GM19372 (cell line): ENCODE measurements at regions not wholly inside any gene's neighbourhood (a gene's known extent, or its start where the extent isn't known, plus 50 kb on each side); places are given as distances from the start of the nearest gene placed in this dataset.

Experiments used
- ATAC-seq: cut with Tn5 transposase; IDR thresholded peaks from one replicate; pipeline ENCODE4 v1.9.1; 2021; ENCODE audit warnings: mild to moderate bottlenecking, low read depth, moderate library complexity; ENCODE audit not compliant: unreplicated experiment

DNA sequence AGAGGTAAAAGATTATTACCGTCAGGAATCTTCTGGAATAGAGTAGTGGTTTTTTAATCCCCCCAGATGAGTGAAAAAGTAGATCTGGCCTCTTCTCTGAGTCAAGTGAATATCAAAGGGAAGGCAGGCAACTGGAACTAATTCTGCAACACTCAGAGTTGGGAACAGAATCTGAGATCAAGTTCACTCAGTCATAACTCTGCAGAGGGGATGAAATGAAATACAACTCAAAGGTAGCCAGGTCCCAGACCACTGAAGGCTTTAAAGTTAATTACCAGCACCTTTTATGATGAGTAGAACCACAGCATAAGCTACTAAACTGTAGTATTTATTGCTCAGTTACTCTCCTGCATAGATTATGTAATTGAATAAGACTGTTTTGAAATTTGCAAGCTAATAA, 455.6 kb upstream of the AKR1E2 start:
- no peak for ATAC-seq

DNA sequence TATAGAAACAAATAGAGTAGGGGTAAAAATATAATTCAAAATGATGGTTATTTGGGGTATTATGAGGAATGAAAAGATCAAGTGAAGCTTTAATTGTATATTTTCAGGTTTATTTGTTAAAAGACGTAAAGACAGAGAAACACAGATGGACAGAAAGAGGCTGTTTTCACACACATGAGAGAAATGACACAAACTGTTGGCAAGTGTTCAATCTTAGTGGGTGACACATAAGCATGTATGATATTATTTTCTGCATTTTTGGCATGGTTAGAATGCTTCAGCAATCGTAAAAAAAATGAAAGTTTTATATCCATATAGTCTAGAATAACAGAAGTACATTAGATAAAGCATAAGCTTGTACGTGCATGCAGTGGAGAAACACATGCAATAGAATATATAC, 464.4 kb upstream of the AKR1E2 start:
- no peak for ATAC-seq

DNA sequence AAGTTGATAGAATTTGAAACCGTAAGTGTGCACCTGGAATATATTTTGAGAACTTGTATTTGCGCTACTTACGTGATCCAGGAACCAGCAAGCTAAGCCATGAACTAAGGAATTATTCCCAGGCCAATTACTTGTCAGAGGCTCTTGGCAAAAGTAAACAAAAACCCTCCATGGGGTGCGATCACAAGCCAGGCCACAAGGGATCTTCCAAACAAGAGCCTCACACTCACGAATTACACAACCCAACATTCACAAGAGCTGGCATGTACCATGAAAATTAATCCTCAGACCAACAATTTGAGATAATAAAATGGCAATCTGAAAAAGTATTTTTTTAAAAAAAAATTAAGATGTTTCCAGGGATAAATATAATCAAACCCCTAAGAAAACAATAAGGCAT, 467.0 kb upstream of the AKR1E2 start:
- no peak for ATAC-seq

DNA sequence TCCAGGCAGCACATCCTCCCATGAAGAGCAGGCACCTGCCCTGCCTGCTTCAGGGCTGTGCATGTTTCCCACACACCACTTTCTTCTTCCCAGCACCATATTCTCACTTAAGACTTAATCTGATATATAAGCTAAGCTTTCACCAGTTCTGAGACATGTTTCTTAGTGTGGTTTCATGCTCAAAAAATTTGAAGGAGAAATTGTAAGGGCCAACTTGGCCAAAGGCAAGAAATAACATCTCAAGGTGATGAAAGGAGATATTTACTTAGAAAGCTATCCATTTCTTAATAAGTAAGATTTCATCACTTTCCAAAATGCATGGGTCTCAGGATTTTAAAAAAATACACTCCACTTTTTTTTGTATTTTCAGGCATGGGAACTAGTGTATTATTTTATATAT, 468.1 kb upstream of the AKR1E2 start:
- no peak for ATAC-seq

DNA sequence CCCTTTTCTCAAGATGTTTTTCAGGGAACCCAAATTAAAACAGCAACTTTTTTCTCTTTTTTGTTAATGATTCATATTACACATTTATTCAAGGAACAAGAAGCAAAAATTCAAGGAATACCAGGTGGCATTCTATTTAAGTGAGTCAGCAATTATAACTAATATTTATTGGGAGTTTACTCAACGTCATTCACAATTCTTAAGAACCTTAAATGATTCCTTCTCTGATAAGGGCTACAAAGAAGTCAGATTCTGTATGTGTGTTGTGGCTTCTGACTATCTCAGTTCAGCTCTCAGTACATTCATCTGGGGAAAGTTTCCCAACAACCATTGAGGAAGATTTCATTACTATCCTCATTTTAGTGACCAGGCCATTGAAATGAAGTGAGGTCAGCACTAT, 470.7 kb upstream of the AKR1E2 start:
- no peak for ATAC-seq

DNA sequence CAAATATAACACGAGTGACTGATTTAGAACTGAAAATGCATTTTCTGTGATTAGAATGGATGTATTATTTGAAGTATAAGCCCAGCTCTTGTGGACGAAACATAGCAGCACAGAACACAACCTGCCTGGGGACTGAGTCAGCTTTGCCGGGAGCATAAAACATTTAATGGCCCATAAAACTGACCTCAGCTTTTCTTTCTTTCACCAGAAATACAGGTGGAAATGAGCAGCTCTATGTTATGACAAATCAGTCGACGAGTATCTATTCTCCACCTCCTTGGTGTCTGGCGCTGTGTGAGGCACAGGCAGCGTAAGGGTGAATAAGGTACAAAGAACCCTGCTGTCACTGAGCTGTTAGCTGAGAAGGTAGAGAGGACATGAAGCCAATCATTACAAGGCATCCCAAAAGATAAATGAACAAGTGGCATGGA, 471.6 kb upstream of the AKR1E2 start:
- ATAC-seq: no peak

DNA sequence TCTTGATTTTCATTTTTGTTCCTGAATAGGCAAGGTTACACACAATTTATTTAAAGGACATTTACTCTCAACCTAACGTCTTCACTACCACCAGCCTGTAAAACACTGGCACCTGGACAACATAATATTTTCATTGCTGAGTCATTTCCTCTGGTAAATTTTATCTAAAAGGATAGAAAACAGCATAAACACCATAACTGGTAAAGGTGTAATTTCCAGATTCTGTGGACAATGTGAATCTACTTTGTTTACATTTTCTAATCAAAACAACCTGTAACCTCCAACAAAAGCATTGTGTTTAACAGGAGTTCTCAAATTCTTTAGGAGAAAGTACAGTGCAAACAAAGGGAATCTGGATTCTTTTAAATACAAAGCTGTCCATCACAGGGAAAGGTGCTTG, 472.0 kb upstream of the AKR1E2 start:
- no peak for ATAC-seq

DNA sequence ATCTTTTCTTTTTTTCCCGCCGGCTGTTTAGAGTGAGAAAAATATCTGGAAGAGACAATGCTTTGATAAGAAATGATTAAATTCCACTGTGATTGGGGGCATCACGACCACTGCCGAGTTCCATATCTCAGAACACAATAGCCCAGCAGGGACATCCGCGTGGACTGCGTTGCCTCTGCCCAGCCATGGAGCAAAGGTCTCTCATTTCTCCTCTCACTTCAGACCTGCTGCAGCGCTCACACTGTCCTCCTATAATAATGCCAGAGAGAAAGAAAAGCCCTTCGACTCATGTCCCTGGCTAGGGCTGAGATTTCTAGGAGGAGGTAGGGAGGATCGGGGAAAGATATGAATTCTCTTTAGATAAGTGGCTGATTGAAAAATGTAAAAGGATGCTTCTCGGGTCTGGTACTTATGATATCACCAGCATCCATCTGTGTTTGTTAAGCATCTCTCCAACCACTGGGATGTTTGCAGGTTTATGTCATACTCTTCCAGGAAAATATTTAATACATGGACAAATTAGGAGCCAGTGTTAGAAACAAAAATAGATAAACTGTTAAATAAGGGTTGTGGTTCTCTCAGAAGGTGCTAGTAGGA, 472.9 kb upstream of the AKR1E2 start:
- no peak for ATAC-seq

DNA sequence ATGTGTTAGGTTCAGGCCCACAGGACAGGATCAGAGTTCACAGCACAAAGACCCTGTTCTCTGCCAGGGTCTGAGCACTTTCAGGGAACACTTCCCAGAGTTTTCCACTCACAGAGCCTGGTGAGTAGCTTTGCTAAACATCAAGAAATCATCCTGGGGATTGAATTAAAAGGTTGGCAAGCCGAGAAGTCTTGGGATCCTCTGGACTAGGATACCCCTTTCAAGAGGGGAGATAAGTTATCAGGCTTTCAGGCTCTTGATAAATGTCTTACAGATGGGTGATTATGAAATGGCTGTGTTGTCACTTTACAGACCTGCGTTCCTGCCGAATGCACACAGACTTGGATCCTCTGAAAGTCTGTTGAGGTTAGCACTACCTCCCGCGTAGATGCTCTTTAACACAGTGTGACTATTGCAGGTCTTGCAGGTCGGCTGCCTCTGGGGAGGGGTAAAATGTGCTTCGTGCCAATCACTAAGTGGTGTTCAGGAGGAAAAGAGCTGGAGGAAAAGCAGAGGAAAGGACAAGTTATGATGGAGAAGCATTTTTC, 473.5 kb upstream of the AKR1E2 start:
- ATAC-seq: no peak

DNA sequence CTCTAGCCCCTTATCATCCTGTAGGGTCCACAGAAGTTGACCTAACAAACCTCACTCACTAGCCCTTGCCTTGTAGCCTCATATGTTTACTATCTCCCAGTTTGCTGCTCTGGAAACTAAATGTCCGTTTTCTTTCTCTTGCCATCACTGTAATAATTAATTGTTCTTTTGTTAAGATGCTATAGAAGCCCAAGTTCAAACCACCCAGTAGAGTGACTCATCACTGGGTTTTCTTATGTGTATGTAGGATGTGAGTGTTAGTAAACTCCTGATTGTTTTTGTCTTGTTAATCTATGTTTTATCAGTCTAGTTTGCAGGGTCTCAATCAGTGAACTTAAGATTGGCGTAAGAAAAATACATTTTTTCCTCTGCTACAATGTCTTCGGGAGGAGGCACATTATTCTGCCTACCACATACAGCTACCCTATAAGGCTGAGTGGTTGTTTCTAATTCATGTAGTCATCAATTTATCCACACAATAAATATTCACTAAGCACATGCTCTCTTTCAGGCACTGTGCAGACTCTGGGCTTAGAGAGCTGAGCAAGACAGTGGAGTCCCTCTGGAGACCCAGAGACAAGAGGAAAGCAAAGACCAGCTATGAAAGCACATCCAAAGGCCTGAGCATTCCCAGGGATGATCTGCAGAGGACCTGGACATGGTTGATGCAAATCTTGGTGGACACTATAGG, 474.1 kb upstream of the AKR1E2 start:
- ATAC-seq: no peak

DNA sequence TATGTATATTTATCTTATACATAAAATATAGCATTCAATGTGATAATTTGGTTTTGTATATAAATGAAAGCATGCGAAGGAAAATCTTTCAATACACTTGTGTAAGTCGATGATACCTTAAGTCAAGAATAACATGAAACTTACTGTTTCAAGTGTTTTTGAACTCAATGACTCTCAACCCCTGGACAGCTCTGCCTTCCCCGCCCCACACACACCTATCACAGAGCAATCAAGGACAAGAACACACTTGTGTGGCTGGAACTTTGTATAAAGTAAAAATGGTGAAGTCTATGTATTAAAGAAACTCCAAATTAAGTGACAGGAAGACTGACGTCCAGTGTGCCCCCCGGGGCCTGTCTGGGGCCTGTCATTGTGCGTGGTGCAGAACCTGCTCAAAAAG, 478.6 kb upstream of the AKR1E2 start:
- no peak for ATAC-seq

DNA sequence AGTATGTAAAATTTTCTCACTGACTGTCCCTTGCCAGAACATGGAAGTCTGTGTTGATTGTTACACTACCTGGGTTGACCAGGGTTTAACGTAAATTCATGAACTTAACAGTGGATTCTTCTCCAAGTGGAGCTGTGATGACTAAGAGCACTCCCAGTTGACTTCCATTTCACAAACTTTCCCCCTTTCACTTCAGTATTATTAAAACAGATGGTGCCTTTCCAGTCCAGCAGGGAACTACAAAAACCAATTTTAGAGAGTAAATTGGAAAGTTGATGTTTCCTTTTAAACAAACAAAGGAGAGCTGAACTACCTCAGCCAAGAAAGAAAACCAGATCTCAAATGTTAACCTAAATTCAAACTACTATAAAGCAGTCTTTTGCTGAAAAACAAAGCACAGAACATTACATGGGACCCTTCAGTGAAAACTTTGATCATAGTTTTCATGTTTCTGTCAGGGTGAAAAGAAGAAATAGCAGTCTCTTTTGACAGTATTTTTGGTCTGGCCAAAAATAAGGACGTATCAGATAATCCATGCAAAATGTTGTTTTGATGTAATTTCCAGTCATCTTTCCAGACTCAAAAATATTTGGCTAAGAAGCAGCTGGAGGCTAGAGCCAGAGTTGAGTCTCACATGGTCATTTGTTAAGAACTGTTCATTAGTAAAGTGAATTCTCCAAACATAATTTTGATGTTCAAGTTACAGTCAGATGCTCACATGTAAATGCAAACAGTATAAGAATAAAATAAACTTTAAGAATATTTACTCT, 479.9 kb upstream of the AKR1E2 start:
- no peak for ATAC-seq

DNA sequence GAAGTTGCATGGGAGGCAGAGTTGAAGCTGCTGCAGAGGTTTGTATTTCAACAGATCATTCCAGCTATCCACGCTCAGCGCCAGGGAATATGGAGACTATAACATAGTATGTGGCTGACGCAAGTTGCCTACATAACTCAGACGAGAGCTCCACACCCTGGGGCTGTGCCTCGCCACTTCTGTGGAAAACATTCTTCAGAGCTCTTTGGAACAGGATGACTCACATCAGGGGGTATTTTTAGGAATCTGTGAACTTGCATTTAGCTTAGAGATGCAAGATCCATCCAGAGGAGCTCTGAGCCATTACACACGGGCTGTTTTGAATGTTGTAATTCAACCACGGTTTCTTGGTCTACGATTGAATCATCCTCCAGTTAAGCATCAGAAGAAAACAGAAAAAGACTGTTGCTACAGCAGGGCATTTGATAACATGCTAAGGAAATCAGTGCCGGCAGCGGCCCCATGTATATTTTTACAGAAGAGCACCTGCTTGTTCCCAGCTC, 481.5 kb upstream of the AKR1E2 start:
- no peak for ATAC-seq

DNA sequence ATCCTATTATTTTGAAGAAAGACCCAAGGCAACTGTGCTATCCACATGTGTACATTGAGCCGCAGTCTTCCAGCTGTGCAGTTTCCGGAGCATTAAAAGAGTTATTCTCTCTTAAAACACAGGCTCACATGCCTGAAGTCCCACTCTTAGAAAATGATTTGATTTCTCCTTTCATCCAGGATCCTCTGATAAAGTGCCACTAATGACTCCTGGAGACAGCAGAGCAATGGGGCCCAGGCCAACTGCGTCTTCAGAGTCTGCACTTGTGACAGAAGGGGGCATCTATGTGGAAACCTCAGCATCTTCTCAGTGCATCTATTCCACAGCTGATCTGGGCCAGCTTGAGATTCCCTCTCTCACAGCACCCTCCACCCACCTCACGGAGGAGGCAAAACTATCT, 482.1 kb upstream of the AKR1E2 start:
- no peak for ATAC-seq

DNA sequence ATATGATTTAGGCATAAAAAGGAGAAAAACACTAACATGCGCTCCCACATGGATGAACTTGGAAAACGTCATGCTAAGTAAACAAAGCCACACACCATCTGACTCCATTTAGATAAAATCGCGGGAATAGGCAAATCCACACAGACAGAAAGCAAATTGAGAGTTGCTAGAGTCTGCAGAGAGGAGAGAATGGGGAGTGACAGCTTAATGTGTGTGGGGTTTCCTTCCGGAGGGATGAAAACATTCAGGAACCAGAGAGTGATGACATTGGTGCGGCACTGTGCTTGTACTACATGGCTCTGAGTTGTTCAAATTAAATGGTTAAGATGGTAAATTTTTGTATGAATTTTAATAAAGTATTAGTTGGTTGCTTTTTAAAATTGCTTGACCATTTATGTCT, 482.9 kb upstream of the AKR1E2 start:
- no peak for ATAC-seq

DNA sequence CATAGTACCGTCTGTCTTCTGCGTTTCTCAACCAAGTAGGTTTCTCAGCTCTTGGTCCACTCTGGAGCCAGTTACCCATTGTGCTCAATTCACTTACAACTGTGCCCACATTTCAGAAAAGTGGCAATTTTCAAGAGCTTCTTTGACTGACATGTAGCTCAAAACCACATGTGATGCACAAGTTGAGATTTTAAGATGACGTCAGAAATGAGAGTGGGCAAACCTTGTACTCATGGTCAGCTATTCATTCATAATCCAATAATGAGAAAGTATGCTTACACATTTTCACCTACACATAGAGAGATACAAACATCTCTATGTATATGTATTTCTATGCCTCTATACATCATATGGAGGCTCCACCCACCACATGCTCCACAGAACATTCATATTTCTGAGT, 487.2 kb upstream of the AKR1E2 start:
- ATAC-seq: no peak

DNA sequence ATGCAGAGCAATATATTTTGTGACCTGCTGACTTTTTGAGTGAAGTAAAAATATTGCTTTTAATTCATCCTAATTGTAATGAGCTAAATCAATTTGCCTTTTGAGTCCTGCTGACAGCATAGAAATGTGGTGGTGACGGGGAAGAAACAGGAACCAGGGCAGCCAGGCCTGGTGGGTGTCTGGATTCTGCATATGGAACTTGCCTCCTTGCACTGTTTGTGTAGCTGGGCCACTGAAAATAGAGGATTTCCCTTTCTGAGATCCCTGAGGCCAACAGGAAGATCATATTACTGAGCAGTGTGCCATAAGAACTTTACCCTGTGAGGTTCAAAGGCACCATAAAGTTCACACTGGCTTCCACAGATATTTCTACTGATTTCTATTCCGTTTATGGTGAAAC, 488.4 kb upstream of the AKR1E2 start:
- no peak for ATAC-seq

DNA sequence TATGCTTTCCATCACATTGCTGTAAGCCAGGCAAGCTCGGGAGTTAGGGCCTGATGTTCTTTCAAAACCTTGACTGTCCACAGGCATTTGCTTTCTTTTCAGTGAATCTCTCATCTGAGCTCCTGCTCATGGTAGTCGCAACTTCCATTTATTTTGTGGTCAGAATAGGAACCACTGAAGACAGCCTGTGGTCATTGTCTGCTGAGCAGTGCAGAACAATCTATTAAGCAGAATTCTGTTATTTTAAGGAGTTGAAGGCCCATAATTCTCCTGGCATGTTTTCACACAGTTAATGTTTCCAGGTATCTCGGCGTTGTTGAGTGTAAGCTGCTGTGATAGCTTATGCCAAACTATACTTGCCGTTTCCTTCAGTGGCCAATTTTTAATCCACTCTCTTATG, 491.1 kb upstream of the AKR1E2 start:
- no peak for ATAC-seq

DNA sequence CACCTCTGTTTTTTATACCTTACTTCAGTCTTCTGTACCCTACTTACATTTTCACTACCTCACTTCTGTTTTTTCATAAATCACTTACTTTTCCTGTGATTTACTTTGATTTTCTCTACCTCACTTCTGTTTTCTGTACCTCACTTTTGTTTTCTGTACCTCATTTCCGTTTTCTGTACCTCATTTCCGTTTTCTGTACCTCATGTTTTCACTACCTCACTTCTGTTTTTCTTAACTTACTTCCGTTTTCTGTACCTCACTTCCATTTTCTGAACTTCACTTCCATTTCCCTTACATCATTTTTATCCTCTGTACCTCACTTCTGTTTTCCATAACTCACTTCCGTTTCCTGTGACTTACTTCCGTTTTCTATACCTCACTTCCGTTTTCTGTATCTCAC, 492.0 kb upstream of the AKR1E2 start:
- ATAC-seq: no peak

DNA sequence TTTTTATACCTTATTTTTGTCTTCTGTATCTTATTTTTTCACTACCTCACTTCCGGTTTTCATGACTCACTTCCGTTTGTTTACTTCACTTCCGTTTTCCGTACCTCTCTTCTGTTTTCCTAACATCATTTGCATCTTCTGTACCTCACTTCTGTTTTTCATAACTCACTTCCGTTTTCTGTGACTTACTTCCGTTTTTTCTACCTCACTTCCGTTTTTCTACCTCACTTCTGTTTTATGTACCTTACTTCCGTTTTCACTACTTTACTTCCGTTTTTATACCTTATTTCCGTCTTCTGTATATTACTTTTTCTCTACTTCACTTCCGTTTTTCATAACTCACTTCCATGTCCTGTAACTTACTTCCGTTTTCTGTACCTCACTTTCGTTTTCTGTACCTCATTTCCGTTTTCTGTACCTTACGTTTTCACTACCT, 492.5 kb upstream of the AKR1E2 start:
- ATAC-seq: no peak

DNA sequence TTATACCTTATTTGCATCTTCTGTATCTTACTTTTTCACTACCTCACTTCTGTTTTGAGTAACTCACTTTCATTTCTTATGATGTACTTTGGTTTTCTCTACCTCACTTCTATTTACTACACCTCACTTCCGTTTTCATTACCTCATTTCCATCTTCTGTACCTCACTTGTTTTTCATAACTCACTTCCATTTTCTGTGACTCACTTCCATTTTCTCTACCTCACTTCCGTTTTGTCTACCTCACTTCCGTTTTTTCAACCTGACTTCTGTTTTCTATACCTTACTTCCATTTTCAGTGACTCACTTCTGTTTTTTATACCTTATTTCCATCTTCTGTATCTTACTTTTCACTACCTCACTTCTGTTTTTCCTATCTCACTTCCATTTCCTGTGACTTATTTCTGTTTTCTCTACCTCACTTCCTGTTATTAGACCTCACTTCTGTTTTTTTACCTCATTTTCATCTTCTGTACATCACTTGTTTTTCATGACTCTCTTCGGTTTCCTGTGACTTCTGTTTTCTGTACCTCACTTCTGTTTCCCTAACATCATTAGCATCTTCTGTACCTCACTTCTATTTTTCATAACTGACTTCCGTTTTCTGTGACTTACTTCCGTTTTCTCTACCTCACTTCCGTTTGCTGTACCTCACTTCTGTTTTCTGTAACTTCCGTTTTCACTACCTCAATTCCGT, 493.1 kb upstream of the AKR1E2 start:
- no peak for ATAC-seq
